ENCODE measurements at regions not wholly inside any gene's neighbourhood (a gene's known extent, or its start where the extent isn't known, plus 50 kb on each side); places are given as distances from the start of the nearest gene placed in this dataset.
A peak's percentile ranks its signal among the peaks of the same experiment; 100 is the strongest.

- no peak for ATAC-seq
Observed at GRCh38 chr14:62445570-62445969, 599.7 kb downstream of the KCNH5 start.

GRCh38 chr14:62451221-62451620 is 594.0 kb downstream of the KCNH5 start:
- ChIA-PET CTCF (ENCODE audit: low intra/inter-chr PET ratio, low total read pairs) (no interaction called here), POLR2A (no interaction called here)
- 19% methylated on average over 3 of the region's 3 CpGs for WGBS (ENCODE audit: low lambda C conversion rate)
- Histone ChIP-seq H3K4me3 (replicated peaks in 1 of 3; ENCODE audit: insufficient read depth in 1 of 3, low read depth in 2 of 3, low read length in 3 of 3) (no peak overlapping the region), H4K20me1 (ENCODE audit: insufficient read depth, low read length) (no peaks in the 10 kb centered on the region), H3K36me3 (replicated peaks in 1 of 2; ENCODE audit: control insufficient read depth in 1 of 2, insufficient read depth in 2 of 2, low read length in 2 of 2) (no peaks in the 10 kb centered on the region), H3K79me2 (ENCODE audit: insufficient read depth, low read length) (no peaks in the 10 kb centered on the region), H3K27me3 (ENCODE audit: control insufficient read depth in 1 of 2, insufficient read depth in 2 of 2, low read length in 2 of 2) (no peaks in the 10 kb centered on the region), H3K4me2 (ENCODE audit: low read depth, low read length) (no peak overlapping the region), H3K9ac (ENCODE audit: insufficient read depth, low read depth, low read length) (no peak overlapping the region), H3K4me1 (ENCODE audit: insufficient read depth, low read length) (no peaks in the 10 kb centered on the region), H3K27ac (ENCODE audit: extremely low read length, insufficient read depth, low read length) (no peak overlapping the region), H3K9me3 (ENCODE audit: low read length) (peaks cover 73% of the 10 kb centered on the region), H2AFZ (ENCODE audit: low read length) (no peak overlapping the region)
- in situ Hi-C loops (cut with HindIII; ENCODE audit: extremely low pct_ligation_motif_present, low pct_unique_long_range_greater_than_20kb) (no loop called here), intact Hi-C loops (cut with micrococcal nuclease; ENCODE audit: unreplicated experiment) (no loop called here)
- DNase-seq (ENCODE audit: low spot score) (no peak), ATAC-seq (no peak), FAIRE-seq (no peak)
- BruUV-seq (replicated peaks): no TSS peak
- TF ChIP-seq GABPB1 (CRISPR knock-in tag; IDR thresholded peaks at IDR 0.05) (no peak), GTF3A (CRISPR knock-in tag; conservative IDR thresholded peaks at IDR 0.05) (no peak), HBP1 (CRISPR knock-in tag; IDR thresholded peaks at IDR 0.05; ENCODE audit: low read depth) (no peak), RELA (CRISPR knock-in tag; IDR thresholded peaks at IDR 0.05) (no peak), SMC3 (IDR thresholded peaks at IDR 0.05; ENCODE audit: low read length) (no peak), ZNF570 (CRISPR knock-in tag; IDR thresholded peaks at IDR 0.05; ENCODE audit: borderline replicate concordance) (no peak), TAF1 (CRISPR knock-in tag; IDR thresholded peaks at IDR 0.05) (no peak), DNMT3B (CRISPR knock-in tag; conservative IDR thresholded peaks at IDR 0.05) (no peak), ELF3 (CRISPR knock-in tag; IDR thresholded peaks at IDR 0.05) (no peak), SALL1 (CRISPR knock-in tag; IDR thresholded peaks at IDR 0.05) (no peak), ZNF333 (CRISPR knock-in tag; IDR thresholded peaks at IDR 0.05; ENCODE audit: borderline replicate concordance) (no peak), RXRA (CRISPR knock-in tag; IDR thresholded peaks at IDR 0.05) (no peak), ZNF207 (IDR thresholded peaks at IDR 0.05; ENCODE audit: borderline replicate concordance) (no peak), ZSCAN21 (CRISPR knock-in tag; IDR thresholded peaks at IDR 0.05; ENCODE audit: borderline replicate concordance) (no peak)
- TF ChIP-seq, protein P1, sequence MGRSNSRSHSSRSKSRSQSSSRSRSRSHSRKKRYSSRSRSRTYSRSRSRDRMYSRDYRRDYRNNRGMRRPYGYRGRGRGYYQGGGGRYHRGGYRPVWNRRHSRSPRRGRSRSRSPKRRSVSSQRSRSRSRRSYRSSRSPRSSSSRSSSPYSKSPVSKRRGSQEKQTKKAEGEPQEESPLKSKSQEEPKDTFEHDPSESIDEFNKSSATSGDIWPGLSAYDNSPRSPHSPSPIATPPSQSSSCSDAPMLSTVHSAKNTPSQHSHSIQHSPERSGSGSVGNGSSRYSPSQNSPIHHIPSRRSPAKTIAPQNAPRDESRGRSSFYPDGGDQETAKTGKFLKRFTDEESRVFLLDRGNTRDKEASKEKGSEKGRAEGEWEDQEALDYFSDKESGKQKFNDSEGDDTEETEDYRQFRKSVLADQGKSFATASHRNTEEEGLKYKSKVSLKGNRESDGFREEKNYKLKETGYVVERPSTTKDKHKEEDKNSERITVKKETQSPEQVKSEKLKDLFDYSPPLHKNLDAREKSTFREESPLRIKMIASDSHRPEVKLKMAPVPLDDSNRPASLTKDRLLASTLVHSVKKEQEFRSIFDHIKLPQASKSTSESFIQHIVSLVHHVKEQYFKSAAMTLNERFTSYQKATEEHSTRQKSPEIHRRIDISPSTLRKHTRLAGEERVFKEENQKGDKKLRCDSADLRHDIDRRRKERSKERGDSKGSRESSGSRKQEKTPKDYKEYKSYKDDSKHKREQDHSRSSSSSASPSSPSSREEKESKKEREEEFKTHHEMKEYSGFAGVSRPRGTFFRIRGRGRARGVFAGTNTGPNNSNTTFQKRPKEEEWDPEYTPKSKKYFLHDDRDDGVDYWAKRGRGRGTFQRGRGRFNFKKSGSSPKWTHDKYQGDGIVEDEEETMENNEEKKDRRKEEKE (IDR thresholded peaks at IDR 0.05): no peak
- TF ChIP-seq, protein P2, sequence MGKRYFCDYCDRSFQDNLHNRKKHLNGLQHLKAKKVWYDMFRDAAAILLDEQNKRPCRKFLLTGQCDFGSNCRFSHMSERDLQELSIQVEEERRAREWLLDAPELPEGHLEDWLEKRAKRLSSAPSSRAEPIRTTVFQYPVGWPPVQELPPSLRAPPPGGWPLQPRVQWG (CRISPR knock-in tag; IDR thresholded peaks at IDR 0.05; ENCODE audit: borderline replicate concordance, low read depth): no peak

More at GRCh38 chr14:62445570-62445969, 599.7 kb downstream of the KCNH5 start:
- ChIA-PET POLR2A (no interaction called here), CTCF (ENCODE audit: low intra/inter-chr PET ratio, low total read pairs) (no interaction called here)
- Histone ChIP-seq H3K9ac (ENCODE audit: insufficient read depth, low read depth, low read length) (no peak overlapping the region), H3K27ac (ENCODE audit: extremely low read length, insufficient read depth, low read length) (no peak overlapping the region), H3K79me2 (ENCODE audit: insufficient read depth, low read length) (no peaks in the 10 kb centered on the region), H3K27me3 (ENCODE audit: control insufficient read depth in 1 of 2, insufficient read depth in 2 of 2, low read length in 2 of 2) (no peaks in the 10 kb centered on the region), H3K4me3 (replicated peaks in 1 of 3; ENCODE audit: insufficient read depth in 1 of 3, low read depth in 2 of 3, low read length in 3 of 3) (no peak overlapping the region), H4K20me1 (ENCODE audit: insufficient read depth, low read length) (no peaks in the 10 kb centered on the region), H3K9me3 (ENCODE audit: low read length) (peaks cover 73% of the 10 kb centered on the region), H3K4me1 (ENCODE audit: insufficient read depth, low read length) (no peaks in the 10 kb centered on the region), H2AFZ (ENCODE audit: low read length) (no peak overlapping the region), H3K36me3 (replicated peaks in 1 of 2; ENCODE audit: control insufficient read depth in 1 of 2, insufficient read depth in 2 of 2, low read length in 2 of 2) (no peaks in the 10 kb centered on the region), H3K4me2 (ENCODE audit: low read depth, low read length) (no peak overlapping the region)
- no peak for DNase-seq (ENCODE audit: low spot score)
- TF ChIP-seq ATM (IDR thresholded peaks at IDR 0.05; ENCODE audit: borderline replicate concordance): no peak
- TF ChIP-seq CEBPB (IDR thresholded peaks at IDR 0.05; ENCODE audit: borderline replicate concordance, low read depth, low read length): peak; percentile 31; the same call in 1 of the 2 replicates
- in situ Hi-C loops (cut with HindIII; ENCODE audit: extremely low pct_ligation_motif_present, low pct_unique_long_range_greater_than_20kb): no loop called here
- WGBS (ENCODE audit: low lambda C conversion rate): 69% methylated on average over 3 of the region's 4 CpGs
- no peak for FAIRE-seq
- intact Hi-C loops (cut with micrococcal nuclease; ENCODE audit: unreplicated experiment): no loop called here
- no TSS peak for BruUV-seq (replicated peaks)

Measured in HepG2 (cell line).